ENCODE measurements at regions not wholly inside any gene's neighbourhood (a gene's known extent, or its start where the extent isn't known, plus 50 kb on each side); places are given as distances from the start of the nearest gene placed in this dataset.

DNA sequence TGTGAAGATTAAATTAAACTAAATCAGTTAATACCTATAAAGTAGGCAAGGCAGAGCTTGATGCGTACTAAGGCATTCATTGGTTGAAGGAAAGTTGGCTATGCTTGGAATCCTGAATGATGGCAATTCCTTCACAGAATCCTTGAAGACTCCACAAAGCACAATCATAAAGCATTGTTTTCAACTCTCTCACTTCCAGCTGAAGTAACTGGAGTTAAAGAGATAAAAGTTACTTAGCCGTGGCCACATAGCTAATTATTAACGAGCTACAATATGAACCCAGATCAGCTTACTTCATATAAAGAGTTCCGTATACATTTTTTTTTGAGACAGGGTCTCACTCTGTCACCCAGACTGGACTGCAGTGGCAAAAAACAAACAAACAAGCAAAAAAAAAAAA is 483.9 kb upstream of the DDX18 start:
- no peak for TF ChIP-seq POLR2A (IDR thresholded peaks at IDR 0.05)
- TF ChIP-seq, protein P1, sequence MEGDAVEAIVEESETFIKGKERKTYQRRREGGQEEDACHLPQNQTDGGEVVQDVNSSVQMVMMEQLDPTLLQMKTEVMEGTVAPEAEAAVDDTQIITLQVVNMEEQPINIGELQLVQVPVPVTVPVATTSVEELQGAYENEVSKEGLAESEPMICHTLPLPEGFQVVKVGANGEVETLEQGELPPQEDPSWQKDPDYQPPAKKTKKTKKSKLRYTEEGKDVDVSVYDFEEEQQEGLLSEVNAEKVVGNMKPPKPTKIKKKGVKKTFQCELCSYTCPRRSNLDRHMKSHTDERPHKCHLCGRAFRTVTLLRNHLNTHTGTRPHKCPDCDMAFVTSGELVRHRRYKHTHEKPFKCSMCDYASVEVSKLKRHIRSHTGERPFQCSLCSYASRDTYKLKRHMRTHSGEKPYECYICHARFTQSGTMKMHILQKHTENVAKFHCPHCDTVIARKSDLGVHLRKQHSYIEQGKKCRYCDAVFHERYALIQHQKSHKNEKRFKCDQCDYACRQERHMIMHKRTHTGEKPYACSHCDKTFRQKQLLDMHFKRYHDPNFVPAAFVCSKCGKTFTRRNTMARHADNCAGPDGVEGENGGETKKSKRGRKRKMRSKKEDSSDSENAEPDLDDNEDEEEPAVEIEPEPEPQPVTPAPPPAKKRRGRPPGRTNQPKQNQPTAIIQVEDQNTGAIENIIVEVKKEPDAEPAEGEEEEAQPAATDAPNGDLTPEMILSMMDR (IDR thresholded peaks at IDR 0.05) = no peak
